Panc1 (cell line): ENCODE measurements at regions not wholly inside any gene's neighbourhood (a gene's known extent, or its start where the extent isn't known, plus 50 kb on each side); places are given as distances from the start of the nearest gene placed in this dataset.

Experiments
- ATAC-seq: fragments of 200-7000 bp; cut with Tn5 transposase; 2 replicates; pipeline ENCODE4 v1.9.1; 2020; ENCODE audit warnings: mild to moderate bottlenecking, moderate library complexity
- BruUV-seq: library from RNA; stranded (reverse); fragments of 400-500 nt; replicated peaks from 2 replicates; lab custom pipeline; 2021; lab: Mats Ljungman, UMichigan
- CTCF ChIA-PET: fragments of 300-600 bp; sonication (Branson Sonifier 250); formaldehyde crosslinking; loops from one replicate; lab custom pipeline; 2022; ENCODE audit warnings: antibody characterized with exemption; lab: Charles Lee
- POLR2A ChIA-PET: fragments of 300-600 bp; sonication (Branson Sonifier 250); formaldehyde crosslinking; loops from one replicate; lab custom pipeline; 2022; ENCODE audit warnings: antibody characterized with exemption; lab: Charles Lee
- DNase-seq: peaks from one replicate; pipeline ENCODE4 v3.0.0-alpha.2; 2010; ENCODE audit warnings: low read depth, low spot score
- H3K27ac ChIP-seq: 2 replicates; pipeline ENCODE4 v1.5.1; 2011; ENCODE audit warnings: mild to moderate bottlenecking, low read length, inconsistent platforms
- H3K27me3 ChIP-seq: fragments of 200-500 bp; sonication (Bioruptor generic); 2 replicates; pipeline ENCODE4 v1.6.0; 2014; ENCODE audit warnings: low read length, inconsistent platforms; ENCODE audit not compliant: control insufficient read depth, insufficient read depth
- H3K36me3 ChIP-seq: fragments of 200-500 bp; sonication (Bioruptor generic); 2 replicates; pipeline ENCODE4 v1.5.1; 2014; ENCODE audit warnings: inconsistent platforms, mild to moderate bottlenecking, low read length, moderate library complexity; ENCODE audit not compliant: control insufficient read depth, insufficient read depth
- H3K4me1 ChIP-seq: 2 replicates; pipeline ENCODE4 v1.5.1; 2011; ENCODE audit warnings: inconsistent platforms, mild to moderate bottlenecking, low read length, moderate library complexity; ENCODE audit not compliant: control insufficient read depth, insufficient read depth
- H3K4me3 ChIP-seq, 2 experiments: 2 replicates each; pipeline ENCODE4 v1.5.1; 2011 to 2012; ENCODE audit warnings: low read depth in 2 of 2, low read length in 2 of 2, mild to moderate bottlenecking in 2 of 2, inconsistent platforms in 1 of 2, moderate library complexity in 1 of 2
- H3K9me3 ChIP-seq: fragments of 200-500 bp; sonication (Bioruptor generic); 2 replicates; pipeline ENCODE4 v1.5.1; 2014; ENCODE audit warnings: low read depth, mild to moderate bottlenecking, inconsistent platforms, low read length, moderate library complexity; ENCODE audit not compliant: control insufficient read depth, insufficient read depth
- CTCF ChIP-seq: fragments of 450-650 bp; IDR thresholded peaks from 2 replicates; pipeline ENCODE4 v1.5.1; 2017; ENCODE audit warnings: mild to moderate bottlenecking
- POLR2AphosphoS5 ChIP-seq: IDR thresholded peaks from 2 replicates; pipeline ENCODE4 v1.6.1; 2012; ENCODE audit warnings: mild to moderate bottlenecking, low read depth, low read length, moderate library complexity
- REST ChIP-seq, 2 experiments: IDR thresholded peaks; 2 replicates each; pipeline ENCODE4 v1.6.1; 2011 to 2012; ENCODE audit warnings: low read depth in 2 of 2, control low read depth in 1 of 2, low read length in 1 of 2, mild to moderate bottlenecking in 1 of 2, moderate library complexity in 1 of 2; ENCODE audit not compliant: insufficient read depth in 1 of 2
- SIN3A ChIP-seq: IDR thresholded peaks from 2 replicates; pipeline ENCODE4 v1.6.1; 2012; ENCODE audit warnings: low read depth, mild to moderate bottlenecking, low read length, moderate library complexity, borderline replicate concordance; ENCODE audit not compliant: insufficient read depth
- TCF7L2 ChIP-seq: IDR thresholded peaks from 2 replicates; pipeline ENCODE4 v1.6.1; 2011; ENCODE audit warnings: mild to moderate bottlenecking, low read depth, low read length, inconsistent platforms
- in situ Hi-C: cut with HindIII; loops from 2 replicates; pipeline ENCODE4 v1.10.0; 2016; ENCODE audit warnings: low sequenced_read_pairs, low pct_unique_long_range_greater_than_20kb
- intact Hi-C: fragments of 100-400 bp; cut with micrococcal nuclease; formaldehyde crosslinking; loops from one replicate; pipeline ENCODE4 v1.10.0; 2022; ENCODE audit not compliant: unreplicated experiment

- ATAC-seq: no peak
- DNase-seq: no peak
- intact Hi-C loops (no loop called here), in situ Hi-C loops (no loop called here)
- TF ChIP-seq POLR2AphosphoS5 (no peak), CTCF (no peak), TCF7L2 (no peak), REST (IDR thresholded peaks at IDR 0.05; ENCODE audit: insufficient read depth in 1 of 2, low read depth in 2 of 2, low read length in 1 of 2) (no peak)
- Histone ChIP-seq H3K27me3 (no peaks in the 10 kb centered on the region), H3K36me3 (no peaks in the 10 kb centered on the region), H3K9me3 (no peaks in the 10 kb centered on the region), H3K27ac (no peak overlapping the region), H3K4me3 (no peak overlapping the region), H3K4me1 (no peaks in the 10 kb centered on the region)
- no TSS peak for BruUV-seq
- ChIA-PET POLR2A (no interaction called here), CTCF (no interaction called here)
These were observed 200.8 kb downstream of the SPATA18 start for GRCh38 chr4:52251864-52252263.

GRCh38 chr4:52253025-52253424 is 201.9 kb downstream of the SPATA18 start:
- no peak overlapping the region for H3K4me3 ChIP-seq
- no peaks in the 10 kb centered on the region for H3K4me1 ChIP-seq
- H3K36me3 ChIP-seq: no peaks in the 10 kb centered on the region
- in situ Hi-C loops (no loop called here), intact Hi-C loops (no loop called here)
- ATAC-seq (no peak), DNase-seq (no peak)
- CTCF ChIA-PET: no interaction called here
- H3K27me3 ChIP-seq: no peaks in the 10 kb centered on the region
- H3K27ac ChIP-seq: no peak overlapping the region
- no TSS peak for BruUV-seq
- TF ChIP-seq POLR2AphosphoS5 (no peak), REST (IDR thresholded peaks at IDR 0.05; ENCODE audit: insufficient read depth in 1 of 2, low read depth in 2 of 2, low read length in 1 of 2) (no peak), CTCF (no peak), SIN3A (no peak), TCF7L2 (no peak)
- no peaks in the 10 kb centered on the region for H3K9me3 ChIP-seq
- POLR2A ChIA-PET: no interaction called here
